Endothelial cell of umbilical vein (primary cell): ENCODE measurements at regions not wholly inside any gene's neighbourhood (a gene's known extent, or its start where the extent isn't known, plus 50 kb on each side); places are given as distances from the start of the nearest gene placed in this dataset.

Source experiments
- BruUV-seq: library from RNA; stranded (reverse); fragments of 400-500 nt; replicated peaks from 2 replicates; lab custom pipeline; 2021; lab: Mats Ljungman, UMichigan
- CTCF ChIA-PET: fragments of 300-600, 350-600 bp; sonication (Branson Sonifier 250); formaldehyde crosslinking; loops from one replicate; lab custom pipeline; 2021; ENCODE audit warnings: antibody characterized with exemption, inconsistent platforms; lab: Charles Lee
- POLR2A ChIA-PET: fragments of 300-600, 350-600 bp; sonication (Branson Sonifier 250); formaldehyde crosslinking; loops from one replicate; lab custom pipeline; 2021; ENCODE audit warnings: antibody characterized with exemption, inconsistent platforms; lab: Charles Lee
- DNase-seq: peaks from one replicate; pipeline ENCODE4 v3.0.0-alpha.2; 2011; ENCODE audit warnings: low read depth, low spot score
- FAIRE-seq: peaks from 2 replicates; lab custom pipeline; 2011; peaks lifted over from hg19 to GRCh38; lab: Jason Lieb, UNC
- H2AFZ ChIP-seq: 2 replicates; pipeline ENCODE4 v1.6.0; 2012; ENCODE audit warnings: low read depth, low read length, control low read depth, inconsistent platforms
- H3K27ac ChIP-seq: 2 replicates; pipeline ENCODE4 v1.5.1; 2011; ENCODE audit warnings: low read depth, mild to moderate bottlenecking, control low read depth, low read length, moderate library complexity; ENCODE audit not compliant: insufficient read depth
- H3K27me3 ChIP-seq, 2 experiments: 2 replicates each; pipeline versions ENCODE4 v1.6.0 to v1.6.1; 2011; ENCODE audit warnings: low read length in 2 of 2, mixed read lengths in 1 of 2; ENCODE audit not compliant: control insufficient read depth in 2 of 2, insufficient read depth in 2 of 2
- H3K36me3 ChIP-seq, 2 experiments: 2 replicates in 1 of 2; 3 replicates in 1 of 2; pipeline ENCODE4 v1.5.1; 2011; ENCODE audit warnings: low read length in 2 of 2, mild to moderate bottlenecking in 1 of 2, moderate library complexity in 1 of 2; ENCODE audit not compliant: control insufficient read depth in 2 of 2, insufficient read depth in 2 of 2; ENCODE audit errors: extremely low read depth in 1 of 2
- H3K4me1 ChIP-seq: 3 replicates; pipeline ENCODE4 v1.5.1; 2011; ENCODE audit warnings: mild to moderate bottlenecking, low read length; ENCODE audit not compliant: control insufficient read depth, insufficient read depth; ENCODE audit errors: extremely low read depth
- H3K4me2 ChIP-seq: 2 replicates; pipeline ENCODE4 v1.6.1; 2011; ENCODE audit warnings: low read length, control low read depth, mixed read lengths; ENCODE audit not compliant: insufficient read depth
- H3K4me3 ChIP-seq, 3 experiments: fragments of 200-600 bp in 1 of 3; sonication (generic), shearing (Covaris generic) in 1 of 3; replicated peaks in 1 of 3; 2 replicates each; pipeline ENCODE4 v1.5.1; 2011 to 2016; ENCODE audit warnings: control low read depth in 3 of 3, low read length in 3 of 3, mild to moderate bottlenecking in 2 of 3, inconsistent platforms in 1 of 3, low read depth in 1 of 3, moderate library complexity in 1 of 3; ENCODE audit not compliant: insufficient read depth in 1 of 3
- H3K79me2 ChIP-seq: 2 replicates; pipeline ENCODE4 v1.6.0; 2012; ENCODE audit warnings: low read length, inconsistent platforms; ENCODE audit not compliant: control insufficient read depth, insufficient read depth
- H3K9ac ChIP-seq: replicated peaks from 2 replicates; pipeline ENCODE3; 2011; ENCODE audit warnings: low read length, control low read depth; ENCODE audit not compliant: insufficient read depth; ENCODE audit errors: extremely low read depth
- H3K9me1 ChIP-seq: replicated peaks from 3 replicates; pipeline ENCODE4 v1.6.0; 2011; ENCODE audit warnings: mild to moderate bottlenecking, low read length; ENCODE audit not compliant: control insufficient read depth, insufficient read depth; ENCODE audit errors: extremely low read depth
- H3K9me3 ChIP-seq: replicated peaks from 2 replicates; pipeline ENCODE4 v1.5.1; 2012; ENCODE audit warnings: low read length, inconsistent platforms; ENCODE audit not compliant: control insufficient read depth, insufficient read depth
- H4K20me1 ChIP-seq: replicated peaks from 2 replicates; pipeline ENCODE3; 2011; ENCODE audit warnings: mild to moderate bottlenecking, low read length; ENCODE audit not compliant: control insufficient read depth, insufficient read depth; ENCODE audit errors: extremely low read depth
- CTCF ChIP-seq, 2 donors: IDR thresholded peaks; 1 replicate in 1 of 2; 2 replicates in 1 of 2; pipeline ENCODE4 v1.5.1; 2011; ENCODE audit warnings: low read length in 2 of 2, mild to moderate bottlenecking in 2 of 2, moderate library complexity in 2 of 2, control low read depth in 1 of 2, inconsistent platforms in 1 of 2, low read depth in 1 of 2; ENCODE audit not compliant: insufficient read depth in 1 of 2; ENCODE audit errors: extremely low read depth in 1 of 2
- EZH2 ChIP-seq: IDR thresholded peaks from 2 replicates; pipeline ENCODE4 v1.6.1; 2012; ENCODE audit warnings: borderline replicate concordance, low read depth, mild to moderate bottlenecking, moderate library complexity, low read length, inconsistent platforms; ENCODE audit not compliant: severe bottlenecking
- FOS ChIP-seq: IDR thresholded peaks from 2 replicates; pipeline ENCODE4 v1.6.1; 2011; ENCODE audit warnings: mild to moderate bottlenecking, low read length, moderate library complexity, borderline replicate concordance; ENCODE audit not compliant: insufficient read depth
- GATA2 ChIP-seq: IDR thresholded peaks from 2 replicates; pipeline ENCODE4 v1.7.0; 2011; ENCODE audit warnings: low read depth, mild to moderate bottlenecking, moderate library complexity, mixed read lengths, low read length; ENCODE audit not compliant: insufficient read length, insufficient read depth
- JUN ChIP-seq: IDR thresholded peaks from 2 replicates; pipeline ENCODE4 v1.6.1; 2011; ENCODE audit warnings: borderline replicate concordance, low read depth; ENCODE audit not compliant: insufficient read length, insufficient read depth
- MAX ChIP-seq: IDR thresholded peaks from 2 replicates; pipeline ENCODE4 v1.6.1; 2011; ENCODE audit not compliant: insufficient read depth, insufficient read length
- MYC ChIP-seq: IDR thresholded peaks from one replicate; pipeline ENCODE4 v1.6.1; 2011; ENCODE audit warnings: mild to moderate bottlenecking, low read depth, low read length
- POLR2A ChIP-seq: IDR thresholded peaks from 2 replicates; pipeline ENCODE4 v1.6.1; 2012; ENCODE audit warnings: low read depth, mild to moderate bottlenecking, control low read depth, low read length
- POLR2AphosphoS5 ChIP-seq: IDR thresholded peaks from 2 replicates; pipeline ENCODE4 v1.6.1; 2012; ENCODE audit warnings: low read depth, mild to moderate bottlenecking, control low read depth, low read length, moderate library complexity; ENCODE audit not compliant: insufficient read depth
- dilution Hi-C: fragments of 300-500 bp; cut with MboI; formaldehyde crosslinking; loops from one replicate; pipeline ENCODE4 v1.15.0; 2019; ENCODE audit warnings: low sequenced_read_pairs; ENCODE audit not compliant: extremely low pct_ligation_motif_present
- intact Hi-C: fragments of 100-400 bp; cut with micrococcal nuclease; formaldehyde crosslinking; loops from one replicate; pipeline ENCODE4 v1.10.0; 2022

- POLR2A ChIA-PET: no interaction called here
- H3K79me2 ChIP-seq: no peaks in the 10 kb centered on the region
- no peaks in the 10 kb centered on the region for H3K36me3 ChIP-seq
- no peak overlapping the region for H3K27ac ChIP-seq
- intact Hi-C loops: no loop called here
- H2AFZ ChIP-seq: no peak overlapping the region
- dilution Hi-C loops: no loop called here
- no peaks in the 10 kb centered on the region for H3K4me1 ChIP-seq
- no peaks in the 10 kb centered on the region for H3K27me3 ChIP-seq
- no peak overlapping the region for H3K9ac ChIP-seq
- BruUV-seq: no TSS peak
- H3K4me2 ChIP-seq: no peak overlapping the region
- no peaks in the 10 kb centered on the region for H3K9me1 ChIP-seq
- CTCF ChIA-PET: no interaction called here
- no peak overlapping the region for H3K4me3 ChIP-seq
- no peak for TF ChIP-seq CTCF (IDR thresholded peaks at IDR 0.05; ENCODE audit: extremely low read depth in 1 of 2, insufficient read depth in 1 of 2, low read depth in 1 of 2, low read length in 2 of 2)
- TF ChIP-seq POLR2A: no peak
- no peak for TF ChIP-seq GATA2
- TF ChIP-seq MAX: no peak
- TF ChIP-seq EZH2: no peak
- no peaks in the 10 kb centered on the region for H4K20me1 ChIP-seq
- FAIRE-seq (no peak), DNase-seq (no peak)
- no peaks in the 10 kb centered on the region for H3K9me3 ChIP-seq
Observed at GRCh38 chr20:52880997-52881396, 91.2 kb upstream of the TSHZ2 start.

- H4K20me1 ChIP-seq: no peaks in the 10 kb centered on the region
- no peak for DNase-seq
- H3K9me3 ChIP-seq: no peaks in the 10 kb centered on the region
- H3K79me2 ChIP-seq: no peaks in the 10 kb centered on the region
- no peak overlapping the region for H3K4me2 ChIP-seq
- TF ChIP-seq CTCF (IDR thresholded peaks at IDR 0.05; ENCODE audit: extremely low read depth in 1 of 2, insufficient read depth in 1 of 2, low read depth in 1 of 2, low read length in 2 of 2) (no peak), FOS (no peak), MAX (no peak), POLR2AphosphoS5 (no peak), EZH2 (no peak), JUN (no peak), POLR2A (no peak), GATA2 (no peak), MYC (no peak)
- H3K4me3 ChIP-seq: no peak overlapping the region
- POLR2A ChIA-PET: no interaction called here
- no peak overlapping the region for H3K9ac ChIP-seq
- H3K36me3 ChIP-seq: no peaks in the 10 kb centered on the region
- dilution Hi-C loops: no loop called here
- CTCF ChIA-PET: no interaction called here
- H3K27me3 ChIP-seq: no peaks in the 10 kb centered on the region
- no TSS peak for BruUV-seq
- H2AFZ ChIP-seq: no peak overlapping the region
- no peaks in the 10 kb centered on the region for H3K9me1 ChIP-seq
- intact Hi-C loops: no loop called here
- no peak overlapping the region for H3K27ac ChIP-seq
- FAIRE-seq: no peak
- no peaks in the 10 kb centered on the region for H3K4me1 ChIP-seq
Observed at GRCh38 chr20:52880259-52880658, 91.9 kb upstream of the TSHZ2 start.
